Tibial artery (tissue), 4 donors: ENCODE measurements at regions not wholly inside any gene's neighbourhood (a gene's known extent, or its start where the extent isn't known, plus 50 kb on each side); places are given as distances from the start of the nearest gene placed in this dataset.
A peak's percentile ranks its signal among the peaks of the same experiment; 100 is the strongest.

Source experiments
- DNase-seq, 2 donors: peaks; one replicate each; pipeline ENCODE4 v3.0.0-alpha.2; 2019
- H3K27ac ChIP-seq, 2 donors: fragments of 200-600 bp; sonication (generic) in 1 of 2; 1 replicate in 1 of 2; 2 replicates in 1 of 2; pipeline ENCODE4 v1.5.1; 2018 to 2019; ENCODE audit warnings: mild to moderate bottlenecking in 1 of 2
- H3K27me3 ChIP-seq, 2 donors: fragments of 200-600 bp; sonication (generic) in 1 of 2; one replicate each; pipeline versions ENCODE4 v1.5.1 to v1.6.0; 2016 to 2019
- H3K36me3 ChIP-seq, 3 donors: fragments of 200-600 bp; sonication (generic) in 2 of 3; one replicate each; pipeline ENCODE4 v1.5.1; 2016 to 2019; ENCODE audit warnings: mild to moderate bottlenecking in 2 of 3
- H3K4me1 ChIP-seq, 4 donors: fragments of 200-600 bp; sonication (generic) in 2 of 4; 1 replicate in 3 of 4; 2 replicates in 1 of 4; pipeline ENCODE4 v1.5.1; 2016 to 2019
- H3K4me3 ChIP-seq, 2 donors: fragments of 200-600 bp; sonication (generic) in 1 of 2; 1 replicate in 1 of 2; 2 replicates in 1 of 2; pipeline ENCODE4 v1.5.1; 2018 to 2019; ENCODE audit warnings: mild to moderate bottlenecking in 2 of 2
- H3K9me3 ChIP-seq, 3 donors: fragments of 200-600 bp; sonication (generic) in 1 of 3; one replicate each; pipeline ENCODE4 v1.5.1; 2016 to 2019
- CTCF ChIP-seq, 2 experiments: fragments of 200-600 bp in 1 of 2; fragments of 450-650 bp in 1 of 2; IDR thresholded peaks; one replicate each; pipeline ENCODE4 v1.5.1; 2017 to 2019; ENCODE audit warnings: antibody characterized with exemption in 2 of 2, mild to moderate bottlenecking in 1 of 2, moderate library complexity in 1 of 2
- intact Hi-C: fragments of 100-400 bp; cut with DNase I; formaldehyde crosslinking; loops from one replicate; pipeline ENCODE4 v1.15.0; 2023; ENCODE audit warnings: low total_unique reads

- Histone ChIP-seq H3K27me3 (no peaks in the 10 kb centered on the region), H3K36me3 (no peaks in the 10 kb centered on the region), H3K4me1 (peaks cover 0 to 26% (median 10%) of the 10 kb centered on the region in 4 donors), H3K9me3 (no peaks in the 10 kb centered on the region), H3K4me3 (no peak overlapping the region), H3K27ac (no peak overlapping the region)
- no peak for TF ChIP-seq CTCF (IDR thresholded peaks at IDR 0.05)
- no peak for DNase-seq
- intact Hi-C loops: no loop called here
These were observed 371.1 kb upstream of the ID2 start for GRCh38 chr2:8310557-8311455.

GRCh38 chr2:8312221-8312620 lies 369.6 kb upstream of the ID2 start:
- DNase-seq: no peak
- H3K27me3 ChIP-seq: no peaks in the 10 kb centered on the region
- TF ChIP-seq CTCF (IDR thresholded peaks at IDR 0.05): no peak
- H3K4me1 ChIP-seq: peaks cover 0 to 12% (median under 1%) of the 10 kb centered on the region in 4 donors
- intact Hi-C loops: no loop called here
- no peaks in the 10 kb centered on the region for H3K36me3 ChIP-seq
- no peak overlapping the region for H3K27ac ChIP-seq
- no peaks in the 10 kb centered on the region for H3K9me3 ChIP-seq
- H3K4me3 ChIP-seq: no peak overlapping the region

GRCh38 chr2:8312861-8313830 lies 368.7 kb upstream of the ID2 start:
- Histone ChIP-seq H3K27ac (no peak overlapping the region), H3K4me1 (peaks cover 0 to 9% (median 0%) of the 10 kb centered on the region in 4 donors), H3K9me3 (no peaks in the 10 kb centered on the region), H3K36me3 (no peaks in the 10 kb centered on the region), H3K27me3 (no peaks in the 10 kb centered on the region), H3K4me3 (no peak overlapping the region)
- intact Hi-C loops: no loop called here
- no peak for TF ChIP-seq CTCF (IDR thresholded peaks at IDR 0.05)
- no peak for DNase-seq

GRCh38 chr2:8314063-8314462 lies 367.8 kb upstream of the ID2 start:
- Histone ChIP-seq H3K9me3 (no peaks in the 10 kb centered on the region), H3K36me3 (no peaks in the 10 kb centered on the region), H3K4me3 (no peak overlapping the region), H3K4me1 (peaks cover 0 to 5% (median 0%) of the 10 kb centered on the region in 4 donors), H3K27ac (no peak overlapping the region), H3K27me3 (no peaks in the 10 kb centered on the region)
- intact Hi-C loops: no loop called here
- TF ChIP-seq CTCF (IDR thresholded peaks at IDR 0.05): no peak
- peak in 1 of 2 donors; percentile 49 for DNase-seq

- intact Hi-C loops: no loop called here
- no peaks in the 10 kb centered on the region for H3K9me3 ChIP-seq
- H3K4me3 ChIP-seq: no peak overlapping the region
- no peak for TF ChIP-seq CTCF (IDR thresholded peaks at IDR 0.05)
- no peaks in the 10 kb centered on the region for H3K4me1 ChIP-seq
- DNase-seq: no peak
- H3K27ac ChIP-seq: no peak overlapping the region
- no peaks in the 10 kb centered on the region for H3K27me3 ChIP-seq
- H3K36me3 ChIP-seq: no peaks in the 10 kb centered on the region
These were observed 366.2 kb upstream of the ID2 start for GRCh38 chr2:8315531-8316165.
